ENCODE measurements at regions not wholly inside any gene's neighbourhood (a gene's known extent, or its start where the extent isn't known, plus 50 kb on each side); places are given as distances from the start of the nearest gene placed in this dataset.

- TF ChIP-seq, protein P1, sequence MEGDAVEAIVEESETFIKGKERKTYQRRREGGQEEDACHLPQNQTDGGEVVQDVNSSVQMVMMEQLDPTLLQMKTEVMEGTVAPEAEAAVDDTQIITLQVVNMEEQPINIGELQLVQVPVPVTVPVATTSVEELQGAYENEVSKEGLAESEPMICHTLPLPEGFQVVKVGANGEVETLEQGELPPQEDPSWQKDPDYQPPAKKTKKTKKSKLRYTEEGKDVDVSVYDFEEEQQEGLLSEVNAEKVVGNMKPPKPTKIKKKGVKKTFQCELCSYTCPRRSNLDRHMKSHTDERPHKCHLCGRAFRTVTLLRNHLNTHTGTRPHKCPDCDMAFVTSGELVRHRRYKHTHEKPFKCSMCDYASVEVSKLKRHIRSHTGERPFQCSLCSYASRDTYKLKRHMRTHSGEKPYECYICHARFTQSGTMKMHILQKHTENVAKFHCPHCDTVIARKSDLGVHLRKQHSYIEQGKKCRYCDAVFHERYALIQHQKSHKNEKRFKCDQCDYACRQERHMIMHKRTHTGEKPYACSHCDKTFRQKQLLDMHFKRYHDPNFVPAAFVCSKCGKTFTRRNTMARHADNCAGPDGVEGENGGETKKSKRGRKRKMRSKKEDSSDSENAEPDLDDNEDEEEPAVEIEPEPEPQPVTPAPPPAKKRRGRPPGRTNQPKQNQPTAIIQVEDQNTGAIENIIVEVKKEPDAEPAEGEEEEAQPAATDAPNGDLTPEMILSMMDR (IDR thresholded peaks at IDR 0.05) = no peak
- TF ChIP-seq EZH2 (IDR thresholded peaks at IDR 0.05) (no peak), EZH2phosphoT487 (IDR thresholded peaks at IDR 0.05) (no peak)
These were observed 67.4 kb upstream of the EXOC4 start for GRCh38 chr7:133185512-133185911.

All from neural progenitor cell (in vitro differentiated cells).